SH-SY5Y (cell line): ENCODE measurements at regions not wholly inside any gene's neighbourhood (a gene's known extent, or its start where the extent isn't known, plus 50 kb on each side); places are given as distances from the start of the nearest gene placed in this dataset.

ENCODE experiments used
- GATA2 ChIP-seq: IDR thresholded peaks from 2 replicates; pipeline ENCODE4 v1.6.1; 2011; ENCODE audit warnings: mild to moderate bottlenecking, low read depth, low read length
- GATA3 ChIP-seq: IDR thresholded peaks from 2 replicates; pipeline ENCODE4 v1.6.1; 2011; ENCODE audit warnings: low read depth, mild to moderate bottlenecking, low read length, moderate library complexity

GRCh38 chr4:138113819-138114400, 128.2 kb downstream of the SLC7A11 start:
- no peak for TF ChIP-seq GATA2
- no peak for TF ChIP-seq GATA3

- TF ChIP-seq GATA3: no peak
- TF ChIP-seq GATA2: no peak
Observed at GRCh38 chr4:138112389-138112788, 129.8 kb downstream of the SLC7A11 start.

GRCh38 chr4:138111462-138112000, 130.6 kb downstream of the SLC7A11 start:
- TF ChIP-seq GATA2: no peak
- TF ChIP-seq GATA3: no peak

GRCh38 chr4:138110815-138111214, 131.3 kb downstream of the SLC7A11 start:
- TF ChIP-seq GATA2: no peak
- no peak for TF ChIP-seq GATA3

- TF ChIP-seq GATA2 (no peak), GATA3 (no peak)
Observed at GRCh38 chr4:138107023-138107422, 135.1 kb downstream of the SLC7A11 start.

- no peak for TF ChIP-seq GATA2
- TF ChIP-seq GATA3: no peak
Observed at GRCh38 chr4:138105331-138105730, 136.8 kb downstream of the SLC7A11 start.

- no peak for TF ChIP-seq GATA3
- TF ChIP-seq GATA2: no peak
Observed at GRCh38 chr4:138104284-138104680, 137.9 kb downstream of the SLC7A11 start.

- TF ChIP-seq GATA2: no peak
- TF ChIP-seq GATA3: no peak
Observed at GRCh38 chr4:138103597-138104283, 138.4 kb downstream of the SLC7A11 start.

GRCh38 chr4:138099385-138099784, 142.8 kb downstream of the SLC7A11 start:
- no peak for TF ChIP-seq GATA2
- no peak for TF ChIP-seq GATA3

- no peak for TF ChIP-seq GATA3
- TF ChIP-seq GATA2: no peak
Observed at GRCh38 chr4:138097912-138098600, 144.1 kb downstream of the SLC7A11 start.

- no peak for TF ChIP-seq GATA3
- no peak for TF ChIP-seq GATA2
Observed at GRCh38 chr4:138096384-138097062, 145.6 kb downstream of the SLC7A11 start.

- TF ChIP-seq GATA3 (no peak), GATA2 (no peak)
Observed at GRCh38 chr4:138095378-138095777, 146.8 kb downstream of the SLC7A11 start.

- TF ChIP-seq GATA2: no peak
- TF ChIP-seq GATA3: no peak
Observed at GRCh38 chr4:138092060-138092459, 150.1 kb downstream of the SLC7A11 start.
